GM18867 (cell line): ENCODE measurements at regions not wholly inside any gene's neighbourhood (a gene's known extent, or its start where the extent isn't known, plus 50 kb on each side); places are given as distances from the start of the nearest gene placed in this dataset.
"Not testable (repeated sequence)": the region's sequence is repeated elsewhere in the genome, so short reads cannot be mapped to it uniquely, and the experiment has no call there.

Source experiments
- ATAC-seq: cut with Tn5 transposase; IDR thresholded peaks from one replicate; pipeline ENCODE4 v1.9.1; 2021; ENCODE audit warnings: mild to moderate bottlenecking, moderate library complexity; ENCODE audit not compliant: unreplicated experiment

GRCh38 chr4:12409507-12410190, 981.0 kb upstream of the HS3ST1 start:
- ATAC-seq: no peak

DNA sequence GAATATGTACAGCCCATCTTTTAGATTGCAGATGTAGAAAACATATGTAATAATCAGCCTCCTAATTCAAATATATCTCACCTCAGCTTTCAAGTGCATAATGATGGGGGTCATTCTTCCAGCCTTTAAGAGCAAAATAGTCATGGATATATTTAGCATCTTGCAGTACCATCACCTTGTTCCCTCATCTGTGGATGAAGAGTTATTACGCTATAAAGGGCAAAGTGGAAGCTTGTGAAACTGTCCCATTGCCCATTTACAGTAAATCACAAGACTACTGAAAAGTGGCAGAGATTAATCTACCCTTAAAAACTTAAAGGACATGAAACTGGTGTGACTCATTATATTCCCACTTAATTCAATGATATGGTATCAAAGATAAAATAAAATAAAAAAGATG, 979.7 kb upstream of the HS3ST1 start:
- ATAC-seq: no peak

DNA sequence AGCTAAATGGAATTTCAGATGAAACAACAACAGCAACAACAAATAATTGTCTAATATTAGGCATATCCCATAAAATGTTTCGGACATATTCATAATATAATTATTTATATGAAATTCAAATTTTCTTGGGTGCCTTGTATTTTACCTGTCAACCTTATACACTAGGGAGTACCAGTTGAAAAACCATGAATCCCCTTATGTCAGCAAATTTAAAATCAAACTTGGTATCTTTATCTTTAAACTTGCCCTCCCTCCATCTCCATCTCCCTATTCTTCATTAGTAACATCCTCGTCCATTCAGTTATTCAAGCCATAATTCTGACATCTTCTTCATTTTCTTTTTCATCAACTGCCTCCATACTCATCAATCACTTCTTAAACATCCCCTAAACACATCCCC, 974.5 kb upstream of the HS3ST1 start:
- no peak for ATAC-seq

GRCh38 chr4:12399781-12400180, 971.1 kb upstream of the HS3ST1 start:
- no peak for ATAC-seq

DNA sequence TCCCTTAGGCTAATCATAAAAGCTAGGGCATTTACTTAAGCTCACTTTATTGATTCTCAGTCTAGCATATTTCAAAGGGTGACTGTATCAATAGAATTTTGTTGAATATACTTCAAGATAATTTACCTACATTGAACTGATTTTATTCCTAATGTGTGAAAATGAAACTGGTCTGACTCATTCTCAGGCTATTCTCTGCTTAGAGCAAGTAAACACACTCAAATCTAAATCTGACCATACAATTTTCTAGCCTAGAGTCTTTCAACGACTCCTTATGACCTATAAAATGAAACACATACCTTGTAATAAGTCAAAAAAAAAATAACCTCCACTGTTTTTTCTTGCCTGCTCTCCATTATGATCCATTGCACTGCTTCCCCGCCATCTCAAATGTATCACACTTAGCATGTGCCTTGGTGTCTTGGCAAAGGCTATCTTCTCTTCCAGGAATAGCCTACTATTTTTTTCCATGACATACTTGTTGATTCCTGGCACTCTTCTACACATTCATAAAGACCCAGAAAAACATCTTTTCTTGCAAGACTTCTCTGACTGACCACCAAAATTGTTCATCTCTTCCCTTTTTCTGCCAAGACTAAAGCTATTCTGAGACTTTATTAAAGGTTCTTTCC, 965.1 kb upstream of the HS3ST1 start:
- no peak for ATAC-seq

DNA sequence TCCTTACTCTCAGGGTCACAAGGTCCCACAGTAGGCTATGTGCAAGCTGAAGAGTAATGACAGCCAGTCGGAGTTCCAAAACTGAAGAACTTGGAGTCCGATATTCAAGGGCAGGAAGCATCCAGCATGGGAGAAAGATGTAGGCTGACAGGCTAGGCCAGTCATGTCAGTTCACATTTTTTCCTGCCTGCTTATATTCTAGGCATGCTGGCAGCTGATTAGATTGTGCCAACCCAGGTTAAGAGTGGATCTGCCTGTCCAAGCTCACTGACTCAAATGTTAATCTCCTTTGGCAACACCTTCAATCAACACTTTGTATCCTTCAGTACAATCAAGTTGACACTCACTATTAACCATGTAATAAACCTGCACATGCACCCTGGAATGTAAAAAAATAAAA, 960.9 kb upstream of the HS3ST1 start:
- no peak for ATAC-seq

DNA sequence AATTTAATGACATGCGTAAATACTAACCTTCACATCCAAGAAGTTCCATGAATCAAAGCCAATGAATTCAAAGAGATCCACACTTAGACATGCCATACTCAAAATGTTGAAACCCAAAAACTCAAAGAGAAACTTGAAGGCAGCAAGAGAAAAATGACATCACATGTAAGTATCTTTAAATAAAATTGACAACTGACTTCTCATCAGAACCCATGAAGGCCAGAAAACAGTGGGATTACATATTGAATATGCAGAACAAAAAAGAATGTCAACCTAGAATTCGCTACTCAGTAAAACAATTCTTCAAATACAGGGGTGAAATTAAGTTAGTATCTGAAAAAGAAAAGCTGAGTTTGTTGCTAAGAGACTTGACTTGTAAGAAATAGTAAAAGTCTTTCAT, 953.9 kb upstream of the HS3ST1 start:
- ATAC-seq: no peak

GRCh38 chr4:12379191-12379590, 950.5 kb upstream of the HS3ST1 start:
- no peak for ATAC-seq

DNA sequence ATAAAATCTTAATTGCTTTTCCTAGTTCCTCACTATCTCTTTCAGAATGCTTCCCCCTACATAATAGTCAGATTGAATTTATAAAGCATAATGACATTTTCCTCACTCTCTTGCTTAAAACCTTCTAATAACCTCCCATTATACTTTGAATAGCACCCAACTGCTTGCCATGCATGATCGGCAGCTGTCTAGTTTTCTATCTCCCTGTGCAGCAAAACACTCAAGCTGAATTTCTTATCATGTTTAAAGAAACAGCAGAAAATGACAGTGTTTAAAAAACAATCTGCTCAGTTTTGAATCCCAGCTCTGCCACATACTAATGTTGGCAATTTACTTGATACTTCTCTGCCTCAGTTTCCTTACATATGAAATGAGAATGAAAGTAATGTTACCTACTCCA, 947.1 kb upstream of the HS3ST1 start:
- ATAC-seq: no peak

DNA sequence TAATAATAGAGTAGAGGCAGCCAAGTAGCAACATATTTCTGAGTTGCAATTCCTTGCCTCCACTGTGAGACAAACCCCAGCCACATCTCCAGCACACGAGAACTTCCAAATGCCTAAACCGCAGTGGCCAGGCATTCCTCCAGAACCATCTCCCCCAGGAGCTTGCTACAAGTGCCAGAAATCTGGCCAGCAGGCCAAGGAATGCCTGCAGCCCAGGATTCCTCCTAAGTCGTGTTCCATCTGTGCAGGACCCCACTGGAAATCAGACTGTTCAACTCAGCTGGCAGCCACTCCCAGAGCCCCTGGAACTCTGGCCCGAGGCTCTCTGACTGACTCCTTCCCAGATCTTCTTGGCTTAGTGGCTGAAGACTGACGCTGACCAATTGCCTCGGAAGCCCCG, 937.2 kb upstream of the HS3ST1 start:
- not testable (repeated sequence) for ATAC-seq

- ATAC-seq: no peak
Measured at GRCh38 chr4:12360391-12360790, 931.7 kb upstream of the HS3ST1 start.

GRCh38 chr4:12359420-12359819, 930.7 kb upstream of the HS3ST1 start:
- ATAC-seq: no peak

DNA sequence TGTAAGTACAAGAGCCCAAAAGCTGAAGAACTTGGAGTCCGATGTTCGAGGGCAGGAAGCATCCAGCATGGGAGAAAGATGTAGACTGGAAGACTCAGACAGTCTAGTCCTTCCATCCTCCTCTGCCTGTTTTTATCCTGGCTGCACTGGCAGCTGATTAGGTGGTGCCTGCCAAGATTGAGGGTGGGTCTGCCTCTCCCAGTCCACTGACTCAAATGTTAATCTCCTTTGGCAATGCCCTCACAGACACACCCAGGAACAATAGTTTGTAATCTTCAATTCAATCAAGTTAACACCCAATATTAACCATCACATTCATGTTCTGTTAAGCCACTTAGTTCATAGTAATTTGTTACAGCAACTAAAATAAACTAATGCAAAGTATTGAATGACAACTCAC, 904.4 kb upstream of the HS3ST1 start:
- ATAC-seq: not testable (repeated sequence)

GRCh38 chr4:12324965-12325364, 896.3 kb upstream of the HS3ST1 start:
- no peak for ATAC-seq

GRCh38 chr4:12319765-12320164, 891.1 kb upstream of the HS3ST1 start:
- ATAC-seq: no peak

DNA sequence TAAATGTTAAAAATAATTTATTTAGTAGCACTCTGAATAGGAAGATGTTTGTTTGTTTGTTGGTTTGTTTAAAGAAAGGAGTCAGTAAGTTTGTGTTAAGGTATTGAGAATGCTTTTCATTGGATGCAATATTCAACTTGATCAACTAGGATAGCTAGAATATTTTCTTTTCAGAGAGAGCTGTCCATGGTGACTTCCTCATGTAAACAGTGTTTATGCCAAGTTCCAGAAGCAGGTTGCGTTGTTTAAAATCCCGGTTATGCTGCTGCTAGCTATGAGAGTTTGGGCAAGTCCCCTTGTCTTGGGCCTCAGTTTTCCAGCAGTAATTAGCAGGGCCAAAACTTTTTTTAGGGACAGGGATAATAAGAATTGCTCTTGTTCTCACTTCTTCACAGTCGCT, 876.2 kb upstream of the HS3ST1 start:
- ATAC-seq: no peak

DNA sequence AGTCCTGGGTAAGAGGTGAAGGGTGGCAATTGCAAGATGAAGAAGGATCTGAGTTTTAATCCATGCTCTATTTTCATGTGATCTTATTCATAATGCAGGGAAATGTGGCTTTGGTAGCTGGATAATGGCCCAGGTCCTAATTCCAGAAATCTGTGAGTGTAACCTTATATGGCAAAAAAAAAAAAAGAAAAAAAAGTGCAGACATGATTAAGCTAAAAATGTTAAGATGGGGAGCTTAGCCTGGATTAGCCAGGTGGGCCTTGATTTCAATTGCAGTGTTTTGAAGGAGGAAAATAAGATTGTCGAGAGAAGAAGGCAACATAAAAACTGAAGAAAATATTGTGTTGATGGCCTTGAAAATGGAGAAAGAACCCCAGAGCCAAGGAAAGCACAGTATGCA, 867.7 kb upstream of the HS3ST1 start:
- no peak for ATAC-seq

GRCh38 chr4:12293906-12294525, 865.3 kb upstream of the HS3ST1 start:
- ATAC-seq: no peak

DNA sequence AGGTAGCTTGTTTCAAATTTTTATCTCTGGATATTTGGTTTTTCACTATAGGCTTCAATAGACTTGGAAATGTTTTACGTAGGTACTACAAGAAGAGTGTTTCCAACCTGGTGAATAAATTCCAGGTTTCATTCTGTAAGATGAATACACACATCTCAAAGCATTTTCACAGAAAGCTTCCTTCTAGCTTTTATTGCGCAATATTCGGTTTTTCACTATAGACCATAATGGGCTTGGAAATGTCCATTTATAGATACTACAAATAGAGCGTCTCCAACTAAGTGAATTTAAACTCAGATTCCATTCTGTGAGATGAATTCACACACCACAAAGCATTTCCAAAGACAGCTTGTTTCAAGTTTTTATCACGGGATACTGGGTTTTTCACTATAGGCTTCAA, 857.7 kb upstream of the HS3ST1 start:
- no peak for ATAC-seq

- ATAC-seq: no peak
Measured at GRCh38 chr4:12270546-12270945, 841.9 kb upstream of the HS3ST1 start.

DNA sequence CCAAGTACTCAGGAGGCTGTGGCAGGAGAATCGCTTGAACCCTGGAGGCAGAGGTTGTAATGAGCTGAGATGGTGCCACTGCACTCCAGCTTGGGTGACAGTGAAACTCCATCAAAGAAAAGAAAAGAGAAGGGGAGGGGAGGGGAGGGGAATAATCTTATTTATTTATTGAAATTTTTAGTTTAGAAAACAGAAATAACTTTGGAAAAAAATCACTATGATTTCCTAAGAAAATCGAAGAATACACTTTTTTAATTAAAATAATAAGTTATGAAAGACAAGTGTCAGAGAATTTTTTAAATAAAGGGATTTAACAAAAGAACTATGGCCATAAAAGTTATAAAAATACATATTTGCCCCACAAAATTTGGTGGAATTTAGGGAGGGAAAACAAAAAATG, 836.9 kb upstream of the HS3ST1 start:
- ATAC-seq: no peak

DNA sequence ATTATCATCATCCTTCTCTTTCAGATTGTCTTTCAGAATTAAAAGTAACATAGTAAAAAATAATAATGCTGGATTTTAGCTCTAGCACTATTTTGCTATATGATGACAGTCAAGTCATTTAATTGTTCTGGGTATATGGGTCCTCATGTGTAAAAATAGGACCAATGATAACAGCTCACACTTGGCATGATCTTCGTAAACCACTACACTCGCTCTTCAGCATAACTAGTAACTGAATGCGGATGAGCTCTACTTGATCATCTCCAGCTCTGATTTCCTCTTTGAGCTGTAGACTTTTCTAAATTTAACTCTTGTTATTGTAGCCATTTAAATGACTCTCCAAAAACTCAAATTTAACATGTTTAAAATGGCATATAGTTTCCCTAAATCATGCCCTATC, 831.8 kb upstream of the HS3ST1 start:
- no peak for ATAC-seq

DNA sequence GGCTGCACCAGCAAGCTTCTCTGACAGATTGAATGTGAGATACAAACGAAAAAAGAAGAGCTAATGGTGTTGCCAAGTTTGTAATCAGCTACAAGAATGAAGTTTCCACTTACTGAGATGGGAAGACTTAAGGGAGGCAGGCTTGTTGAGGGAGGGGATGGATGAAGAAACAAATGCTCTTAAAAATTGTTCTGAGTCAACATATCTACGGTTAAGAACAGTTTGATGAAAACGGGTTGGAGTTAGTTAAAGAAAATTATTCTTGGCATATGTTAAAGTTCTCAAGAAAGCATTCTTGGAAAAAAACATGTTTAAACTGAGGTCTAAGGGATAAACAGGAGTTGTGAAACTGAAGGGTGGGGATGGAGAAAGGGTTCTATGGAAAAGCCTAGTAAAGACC, 816.3 kb upstream of the HS3ST1 start:
- no peak for ATAC-seq
